Endothelial cell of umbilical vein (primary cell): ENCODE measurements at regions not wholly inside any gene's neighbourhood (a gene's known extent, or its start where the extent isn't known, plus 50 kb on each side); places are given as distances from the start of the nearest gene placed in this dataset.

Source experiments
- CTCF ChIP-seq, 2 donors: IDR thresholded peaks; 1 replicate in 1 of 2; 2 replicates in 1 of 2; pipeline ENCODE4 v1.5.1; 2011; ENCODE audit warnings: low read length in 2 of 2, mild to moderate bottlenecking in 2 of 2, moderate library complexity in 2 of 2, control low read depth in 1 of 2, inconsistent platforms in 1 of 2, low read depth in 1 of 2; ENCODE audit not compliant: insufficient read depth in 1 of 2; ENCODE audit errors: extremely low read depth in 1 of 2
- EZH2 ChIP-seq: IDR thresholded peaks from 2 replicates; pipeline ENCODE4 v1.6.1; 2012; ENCODE audit warnings: borderline replicate concordance, low read depth, mild to moderate bottlenecking, moderate library complexity, low read length, inconsistent platforms; ENCODE audit not compliant: severe bottlenecking
- FOS ChIP-seq: IDR thresholded peaks from 2 replicates; pipeline ENCODE4 v1.6.1; 2011; ENCODE audit warnings: mild to moderate bottlenecking, low read length, moderate library complexity, borderline replicate concordance; ENCODE audit not compliant: insufficient read depth
- GATA2 ChIP-seq: IDR thresholded peaks from 2 replicates; pipeline ENCODE4 v1.7.0; 2011; ENCODE audit warnings: low read depth, mild to moderate bottlenecking, moderate library complexity, mixed read lengths, low read length; ENCODE audit not compliant: insufficient read length, insufficient read depth
- JUN ChIP-seq: IDR thresholded peaks from 2 replicates; pipeline ENCODE4 v1.6.1; 2011; ENCODE audit warnings: borderline replicate concordance, low read depth; ENCODE audit not compliant: insufficient read length, insufficient read depth
- MAX ChIP-seq: IDR thresholded peaks from 2 replicates; pipeline ENCODE4 v1.6.1; 2011; ENCODE audit not compliant: insufficient read depth, insufficient read length
- MYC ChIP-seq: IDR thresholded peaks from one replicate; pipeline ENCODE4 v1.6.1; 2011; ENCODE audit warnings: mild to moderate bottlenecking, low read depth, low read length
- POLR2A ChIP-seq: IDR thresholded peaks from 2 replicates; pipeline ENCODE4 v1.6.1; 2012; ENCODE audit warnings: low read depth, mild to moderate bottlenecking, control low read depth, low read length
- POLR2AphosphoS5 ChIP-seq: IDR thresholded peaks from 2 replicates; pipeline ENCODE4 v1.6.1; 2012; ENCODE audit warnings: low read depth, mild to moderate bottlenecking, control low read depth, low read length, moderate library complexity; ENCODE audit not compliant: insufficient read depth

- TF ChIP-seq POLR2A, result no peak
- TF ChIP-seq CTCF (IDR thresholded peaks at IDR 0.05; ENCODE audit: extremely low read depth in 1 of 2, insufficient read depth in 1 of 2, low read depth in 1 of 2, low read length in 2 of 2), result no peak
- TF ChIP-seq MYC, result no peak
- no peak for TF ChIP-seq GATA2
- TF ChIP-seq POLR2AphosphoS5, result no peak
- TF ChIP-seq MAX, result no peak
- TF ChIP-seq FOS, result no peak
- TF ChIP-seq EZH2, result no peak
- no peak for TF ChIP-seq JUN
Observed at GRCh38 chr14:79972230-79972629, 239.1 kb downstream of the DIO2 start.
